ENCODE measurements at regions not wholly inside any gene's neighbourhood (a gene's known extent, or its start where the extent isn't known, plus 50 kb on each side); places are given as distances from the start of the nearest gene placed in this dataset.
"Not testable (repeated sequence)": the region's sequence is repeated elsewhere in the genome, so short reads cannot be mapped to it uniquely, and the experiment has no call there.

- no peaks in the 10 kb centered on the region for H3K9me3 ChIP-seq
- H3K4me1 ChIP-seq: no peaks in the 10 kb centered on the region
- no peaks in the 10 kb centered on the region; the same call in 1 of the 2 replicates for H3K27me3 ChIP-seq (ENCODE audit: low read depth)
- H3K36me3 ChIP-seq (replicated peaks): no peaks in the 10 kb centered on the region
- no peak overlapping the region for H3K4me3 ChIP-seq
- DNase-seq (ENCODE audit: low spot score in 2 of 2): no peak
- in situ Hi-C loops (cut with MboI; ENCODE audit: low sequenced_read_pairs): no loop called here
Observed at GRCh38 chr10:78231939-78232338, 198.3 kb downstream of the RPS24 start.

GRCh38 chr10:78236416-78237015 is 202.9 kb downstream of the RPS24 start:
- Histone ChIP-seq H3K9me3 (no peaks in the 10 kb centered on the region), H3K36me3 (replicated peaks) (no peaks in the 10 kb centered on the region), H3K4me1 (no peaks in the 10 kb centered on the region), H3K4me3 (no peak overlapping the region), H3K27me3 (ENCODE audit: low read depth) (no peaks in the 10 kb centered on the region; the same call in 1 of the 2 replicates)
- DNase-seq (ENCODE audit: low spot score in 2 of 2): no peak
- in situ Hi-C loops (cut with MboI; ENCODE audit: low sequenced_read_pairs): no loop called here

GRCh38 chr10:78237951-78238350 is 204.3 kb downstream of the RPS24 start:
- DNase-seq (ENCODE audit: low spot score in 2 of 2); H3K36me3 ChIP-seq (replicated peaks); H3K4me3 ChIP-seq; H3K9me3 ChIP-seq; in situ Hi-C loops (cut with MboI; ENCODE audit: low sequenced_read_pairs); H3K4me1 ChIP-seq; H3K27me3 ChIP-seq (ENCODE audit: low read depth): not testable (repeated sequence)

- Histone ChIP-seq H3K4me3 (no peak overlapping the region), H3K4me1 (no peaks in the 10 kb centered on the region), H3K27me3 (ENCODE audit: low read depth) (no peaks in the 10 kb centered on the region), H3K36me3 (replicated peaks) (no peaks in the 10 kb centered on the region), H3K9me3 (no peaks in the 10 kb centered on the region)
- in situ Hi-C loops (cut with MboI; ENCODE audit: low sequenced_read_pairs): no loop called here
- no peak for DNase-seq (ENCODE audit: low spot score in 2 of 2)
Observed at GRCh38 chr10:78247266-78247665, 213.6 kb downstream of the RPS24 start.

- in situ Hi-C loops (cut with MboI; ENCODE audit: low sequenced_read_pairs): no loop called here
- no peak for DNase-seq (ENCODE audit: low spot score in 2 of 2)
- Histone ChIP-seq H3K4me3 (no peak overlapping the region), H3K36me3 (replicated peaks) (no peaks in the 10 kb centered on the region), H3K27me3 (ENCODE audit: low read depth) (no peaks in the 10 kb centered on the region), H3K4me1 (no peaks in the 10 kb centered on the region), H3K9me3 (no peaks in the 10 kb centered on the region)
Observed at GRCh38 chr10:78247821-78248220, 214.2 kb downstream of the RPS24 start.

GRCh38 chr10:78248651-78249464 is 215.2 kb downstream of the RPS24 start:
- Histone ChIP-seq H3K4me1 (no peaks in the 10 kb centered on the region), H3K9me3 (no peaks in the 10 kb centered on the region), H3K27me3 (ENCODE audit: low read depth) (no peaks in the 10 kb centered on the region), H3K36me3 (replicated peaks) (no peaks in the 10 kb centered on the region), H3K4me3 (no peak overlapping the region)
- no peak for DNase-seq (ENCODE audit: low spot score in 2 of 2)
- in situ Hi-C loops (cut with MboI; ENCODE audit: low sequenced_read_pairs): no loop called here

GRCh38 chr10:78249690-78250089 is 216.0 kb downstream of the RPS24 start:
- Histone ChIP-seq H3K27me3 (ENCODE audit: low read depth) (no peaks in the 10 kb centered on the region), H3K36me3 (replicated peaks) (no peaks in the 10 kb centered on the region), H3K4me1 (no peaks in the 10 kb centered on the region), H3K9me3 (no peaks in the 10 kb centered on the region), H3K4me3 (no peak overlapping the region)
- in situ Hi-C loops (cut with MboI; ENCODE audit: low sequenced_read_pairs): no loop called here
- DNase-seq (ENCODE audit: low spot score in 2 of 2): no peak

- Histone ChIP-seq H3K27me3 (ENCODE audit: low read depth) (no peaks in the 10 kb centered on the region), H3K4me3 (no peak overlapping the region), H3K36me3 (replicated peaks) (no peaks in the 10 kb centered on the region), H3K9me3 (no peaks in the 10 kb centered on the region), H3K4me1 (no peaks in the 10 kb centered on the region)
- DNase-seq (ENCODE audit: low spot score in 2 of 2): no peak
- in situ Hi-C loops (cut with MboI; ENCODE audit: low sequenced_read_pairs): no loop called here
Observed at GRCh38 chr10:78250313-78251015, 216.8 kb downstream of the RPS24 start.

GRCh38 chr10:78251016-78251385 is 217.3 kb downstream of the RPS24 start:
- Histone ChIP-seq H3K4me3 (no peak overlapping the region), H3K27me3 (ENCODE audit: low read depth) (no peaks in the 10 kb centered on the region), H3K4me1 (no peaks in the 10 kb centered on the region), H3K36me3 (replicated peaks) (no peaks in the 10 kb centered on the region), H3K9me3 (no peaks in the 10 kb centered on the region)
- in situ Hi-C loops (cut with MboI; ENCODE audit: low sequenced_read_pairs): no loop called here
- DNase-seq (ENCODE audit: low spot score in 2 of 2): no peak

- DNase-seq (ENCODE audit: low spot score in 2 of 2): no peak
- no peaks in the 10 kb centered on the region for H3K9me3 ChIP-seq
- H3K4me3 ChIP-seq: no peak overlapping the region
- in situ Hi-C loops (cut with MboI; ENCODE audit: low sequenced_read_pairs): no loop called here
- no peaks in the 10 kb centered on the region for H3K4me1 ChIP-seq
- no peaks in the 10 kb centered on the region for H3K36me3 ChIP-seq (replicated peaks)
- H3K27me3 ChIP-seq (ENCODE audit: low read depth): no peaks in the 10 kb centered on the region
Observed at GRCh38 chr10:78252286-78252685, 218.6 kb downstream of the RPS24 start.

- in situ Hi-C loops (cut with MboI; ENCODE audit: low sequenced_read_pairs): no loop called here
- no peak for DNase-seq (ENCODE audit: low spot score in 2 of 2)
- no peaks in the 10 kb centered on the region for H3K36me3 ChIP-seq (replicated peaks)
- H3K9me3 ChIP-seq: no peaks in the 10 kb centered on the region
- no peaks in the 10 kb centered on the region for H3K27me3 ChIP-seq (ENCODE audit: low read depth)
- H3K4me3 ChIP-seq: no peak overlapping the region
- no peaks in the 10 kb centered on the region for H3K4me1 ChIP-seq
Observed at GRCh38 chr10:78253063-78253853, 219.6 kb downstream of the RPS24 start.

- H3K9me3 ChIP-seq: no peaks in the 10 kb centered on the region
- H3K27me3 ChIP-seq (ENCODE audit: low read depth): no peaks in the 10 kb centered on the region
- no peaks in the 10 kb centered on the region for H3K36me3 ChIP-seq (replicated peaks)
- DNase-seq (ENCODE audit: low spot score in 2 of 2): no peak
- in situ Hi-C loops (cut with MboI; ENCODE audit: low sequenced_read_pairs): no loop called here
- no peak overlapping the region for H3K4me3 ChIP-seq
- no peaks in the 10 kb centered on the region for H3K4me1 ChIP-seq
Observed at GRCh38 chr10:78254013-78254412, 220.3 kb downstream of the RPS24 start.

- H3K36me3 ChIP-seq (replicated peaks): no peaks in the 10 kb centered on the region
- no peak for DNase-seq (ENCODE audit: low spot score in 2 of 2)
- H3K9me3 ChIP-seq: no peaks in the 10 kb centered on the region
- in situ Hi-C loops (cut with MboI; ENCODE audit: low sequenced_read_pairs): no loop called here
- no peak overlapping the region for H3K4me3 ChIP-seq
- H3K4me1 ChIP-seq: no peaks in the 10 kb centered on the region
- H3K27me3 ChIP-seq (ENCODE audit: low read depth): no peaks in the 10 kb centered on the region
Observed at GRCh38 chr10:78255214-78255613, 221.6 kb downstream of the RPS24 start.

All from HAP-1 (cell line).